Osteoblast (primary cell): ENCODE measurements at regions not wholly inside any gene's neighbourhood (a gene's known extent, or its start where the extent isn't known, plus 50 kb on each side); places are given as distances from the start of the nearest gene placed in this dataset.
A peak's percentile ranks its signal among the peaks of the same experiment; 100 is the strongest.

Experiments used
- DNase-seq: peaks from one replicate; pipeline ENCODE4 v3.0.0; 2011; ENCODE audit warnings: low spot score, mixed read lengths; ENCODE audit not compliant: insufficient read length; ENCODE audit errors: missing footprints
- H2AFZ ChIP-seq: 2 replicates; pipeline ENCODE4 v1.6.0; 2011; ENCODE audit warnings: mild to moderate bottlenecking, low read length
- H3K27ac ChIP-seq: 2 replicates; pipeline ENCODE4 v1.5.1; 2011; ENCODE audit warnings: mild to moderate bottlenecking, low read depth, low read length, moderate library complexity
- H3K27me3 ChIP-seq: 2 replicates; pipeline ENCODE4 v1.6.0; 2012; ENCODE audit warnings: mild to moderate bottlenecking, control low read depth, inconsistent platforms, low read length, moderate library complexity; ENCODE audit not compliant: insufficient read depth
- H3K36me3 ChIP-seq: 2 replicates; pipeline ENCODE4 v1.5.1; 2011; ENCODE audit warnings: mild to moderate bottlenecking, low read length, control low read depth, moderate library complexity; ENCODE audit not compliant: insufficient read depth
- H3K4me1 ChIP-seq: 2 replicates; pipeline ENCODE4 v1.5.1; 2011; ENCODE audit warnings: mild to moderate bottlenecking, low read length, control low read depth, moderate library complexity; ENCODE audit not compliant: insufficient read depth
- H3K4me2 ChIP-seq: 2 replicates; pipeline ENCODE4 v1.6.0; 2011; ENCODE audit warnings: mild to moderate bottlenecking, low read length; ENCODE audit not compliant: insufficient read depth
- H3K4me3 ChIP-seq: fragments of 200-600 bp; sonication (generic); 3 replicates; pipeline ENCODE4 v1.5.1; 2012; ENCODE audit warnings: mild to moderate bottlenecking, low read length, inconsistent platforms; ENCODE audit not compliant: insufficient read depth
- H3K79me2 ChIP-seq: 2 replicates; pipeline ENCODE4 v1.6.0; 2012; ENCODE audit warnings: mild to moderate bottlenecking, low read length, control low read depth, inconsistent platforms; ENCODE audit not compliant: insufficient read depth
- H3K9me3 ChIP-seq: 2 replicates; pipeline ENCODE4 v1.5.1; 2011; ENCODE audit warnings: low read depth, low read length, control low read depth
- H4K20me1 ChIP-seq: 2 replicates; pipeline ENCODE4 v1.6.0; 2012; ENCODE audit warnings: mild to moderate bottlenecking, low read length, control low read depth; ENCODE audit not compliant: insufficient read depth
- CTCF ChIP-seq: IDR thresholded peaks from 2 replicates; pipeline ENCODE4 v1.5.1; 2011; ENCODE audit warnings: mild to moderate bottlenecking, low read depth, low read length, moderate library complexity; ENCODE audit errors: extremely low read depth

- no peak overlapping the region for H3K4me3 ChIP-seq
- H4K20me1 ChIP-seq: no peaks in the 10 kb centered on the region
- H3K4me2 ChIP-seq: no peak overlapping the region
- H3K79me2 ChIP-seq: no peaks in the 10 kb centered on the region
- no peak overlapping the region for H2AFZ ChIP-seq
- H3K9me3 ChIP-seq: peaks cover 4% of the 10 kb centered on the region
- H3K27ac ChIP-seq: no peak overlapping the region
- H3K36me3 ChIP-seq: no peaks in the 10 kb centered on the region
- peaks cover 45% of the 10 kb centered on the region for H3K27me3 ChIP-seq
- no peak for TF ChIP-seq CTCF
- peak; percentile 66 for DNase-seq
- H3K4me1 ChIP-seq: peaks cover 12% of the 10 kb centered on the region
Observed at GRCh38 chr15:70427167-70428120, 329.7 kb upstream of the TLE3 start.

GRCh38 chr15:70426096-70426821 lies 328.5 kb upstream of the TLE3 start:
- Histone ChIP-seq H3K4me1 (peaks cover 12% of the 10 kb centered on the region), H4K20me1 (no peaks in the 10 kb centered on the region), H2AFZ (no peak overlapping the region), H3K36me3 (no peaks in the 10 kb centered on the region), H3K4me3 (no peak overlapping the region), H3K79me2 (no peaks in the 10 kb centered on the region), H3K9me3 (peaks cover 4% of the 10 kb centered on the region), H3K4me2 (peak overlapping the region; percentile 65), H3K27me3 (peaks cover 47% of the 10 kb centered on the region), H3K27ac (no peak overlapping the region)
- peak; percentile 93 for DNase-seq
- no peak for TF ChIP-seq CTCF

- peaks cover 12% of the 10 kb centered on the region for H3K4me1 ChIP-seq
- H3K36me3 ChIP-seq: no peaks in the 10 kb centered on the region
- no peaks in the 10 kb centered on the region for H3K79me2 ChIP-seq
- H2AFZ ChIP-seq: no peak overlapping the region
- DNase-seq: no peak
- no peak overlapping the region for H3K27ac ChIP-seq
- H4K20me1 ChIP-seq: no peaks in the 10 kb centered on the region
- no peak for TF ChIP-seq CTCF
- H3K27me3 ChIP-seq: peaks cover 59% of the 10 kb centered on the region
- no peak overlapping the region for H3K4me3 ChIP-seq
- H3K4me2 ChIP-seq: no peak overlapping the region
- peaks cover 4% of the 10 kb centered on the region for H3K9me3 ChIP-seq
Observed at GRCh38 chr15:70424937-70425411, 327.3 kb upstream of the TLE3 start.

- Histone ChIP-seq H2AFZ (no peak overlapping the region), H4K20me1 (no peaks in the 10 kb centered on the region), H3K36me3 (no peaks in the 10 kb centered on the region), H3K9me3 (no peaks in the 10 kb centered on the region), H3K4me2 (no peak overlapping the region), H3K4me1 (peaks cover 9% of the 10 kb centered on the region), H3K79me2 (no peaks in the 10 kb centered on the region), H3K27ac (no peak overlapping the region), H3K27me3 (peaks cover 73% of the 10 kb centered on the region), H3K4me3 (no peak overlapping the region)
- no peak for TF ChIP-seq CTCF
- DNase-seq: no peak
Observed at GRCh38 chr15:70423267-70423666, 325.6 kb upstream of the TLE3 start.
